HG03064 (cell line): ENCODE measurements at regions not wholly inside any gene's neighbourhood (a gene's known extent, or its start where the extent isn't known, plus 50 kb on each side); places are given as distances from the start of the nearest gene placed in this dataset.
"Not testable (repeated sequence)": the region's sequence is repeated elsewhere in the genome, so short reads cannot be mapped to it uniquely, and the experiment has no call there.

Experiments
- ATAC-seq: cut with Tn5 transposase; IDR thresholded peaks from one replicate; pipeline ENCODE4 v1.9.1; 2021; ENCODE audit warnings: low read depth; ENCODE audit not compliant: unreplicated experiment

- ATAC-seq: not testable (repeated sequence)
Observed at GRCh38 chr16:13336907-13337881, 435.8 kb downstream of the SHISA9 start.

GRCh38 chr16:13338044-13338443 is 436.6 kb downstream of the SHISA9 start:
- no peak for ATAC-seq

DNA sequence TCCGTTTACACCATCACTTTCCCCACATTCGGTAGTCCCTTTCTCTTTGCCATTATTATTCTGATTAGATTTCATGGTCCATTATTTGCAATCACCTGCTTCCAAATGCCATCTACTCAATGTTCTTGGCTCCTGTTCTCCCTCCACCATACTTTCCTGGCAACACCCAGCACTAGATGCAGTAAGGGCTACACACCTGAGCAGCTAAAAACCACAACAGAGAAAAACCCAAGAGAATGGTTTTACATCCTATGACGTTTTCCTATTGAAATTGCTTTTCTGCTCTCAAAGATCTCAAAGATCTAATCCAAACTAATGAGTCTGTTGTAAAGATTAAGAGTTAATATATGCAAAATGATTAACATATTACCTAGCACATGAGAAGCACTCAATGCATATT is 441.3 kb downstream of the SHISA9 start:
- no peak for ATAC-seq

GRCh38 chr16:13344001-13344400 is 442.6 kb downstream of the SHISA9 start:
- ATAC-seq: no peak

DNA sequence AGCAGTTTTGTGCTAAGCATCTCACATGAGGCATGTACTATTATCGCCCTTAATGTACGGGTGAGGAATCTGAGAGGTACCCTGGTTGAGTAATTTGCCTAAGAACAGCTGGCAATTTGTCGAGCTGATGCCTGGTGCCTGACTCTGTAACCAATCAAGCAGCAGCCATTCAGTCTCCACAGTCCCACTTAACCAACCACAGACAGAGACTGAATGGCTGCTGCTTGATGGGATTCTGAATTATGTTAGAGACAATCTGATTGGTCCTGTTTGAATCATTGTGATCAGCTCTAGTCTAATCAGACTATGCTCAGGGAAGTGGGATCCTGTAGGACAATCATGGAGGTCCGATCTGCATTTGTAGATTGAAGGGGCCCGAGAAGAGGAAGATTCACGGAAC is 447.0 kb downstream of the SHISA9 start:
- ATAC-seq: no peak

- ATAC-seq: no peak
Observed at GRCh38 chr16:13350000-13350399, 448.6 kb downstream of the SHISA9 start.

DNA sequence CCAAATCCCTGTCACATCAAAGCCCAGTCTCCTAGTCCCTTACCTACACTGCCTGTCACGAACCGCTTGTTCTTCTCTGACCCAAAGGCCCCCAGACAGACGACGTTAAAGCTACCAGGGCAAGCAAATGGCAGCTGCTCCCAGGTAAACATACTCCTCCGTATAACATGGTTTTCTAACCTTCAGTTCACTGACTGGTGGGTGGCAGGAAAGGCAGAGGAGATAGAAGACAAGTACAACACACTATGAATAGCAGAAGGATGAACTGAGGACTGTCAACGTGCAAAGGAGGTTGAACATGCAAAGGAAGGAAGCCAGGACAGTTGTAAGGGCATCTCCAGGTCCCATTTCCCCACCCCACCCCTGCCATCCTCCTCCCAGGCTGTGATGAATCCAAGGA is 449.8 kb downstream of the SHISA9 start:
- no peak for ATAC-seq

DNA sequence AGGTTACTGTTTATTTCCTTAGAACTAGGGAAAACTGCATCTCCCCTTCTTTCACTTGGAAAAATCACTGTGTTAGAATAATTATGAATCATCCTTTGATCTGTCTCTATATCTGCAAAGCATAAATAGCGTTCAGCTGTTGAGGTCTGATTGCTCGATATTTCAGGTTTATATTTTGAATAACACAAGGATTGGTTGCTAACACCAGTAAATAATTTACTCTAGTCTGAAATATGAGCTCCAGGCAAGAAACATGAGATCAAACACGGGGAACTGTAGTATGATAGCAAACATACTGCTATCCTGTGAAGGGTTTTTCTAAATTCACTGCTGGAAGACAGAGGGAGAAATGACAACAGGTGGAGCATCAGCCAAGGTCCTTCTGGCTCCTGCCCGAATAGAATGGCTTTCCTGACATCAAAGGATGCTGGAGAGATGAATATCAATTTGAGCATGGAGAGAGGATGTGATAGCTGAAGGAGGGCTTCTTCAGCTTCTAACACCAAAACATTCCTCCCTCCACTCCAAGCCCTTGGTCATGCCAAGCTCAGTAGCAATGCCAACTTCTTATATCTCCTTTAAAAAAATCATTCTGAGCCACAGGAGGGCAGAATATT is 450.3 kb downstream of the SHISA9 start:
- no peak for ATAC-seq

DNA sequence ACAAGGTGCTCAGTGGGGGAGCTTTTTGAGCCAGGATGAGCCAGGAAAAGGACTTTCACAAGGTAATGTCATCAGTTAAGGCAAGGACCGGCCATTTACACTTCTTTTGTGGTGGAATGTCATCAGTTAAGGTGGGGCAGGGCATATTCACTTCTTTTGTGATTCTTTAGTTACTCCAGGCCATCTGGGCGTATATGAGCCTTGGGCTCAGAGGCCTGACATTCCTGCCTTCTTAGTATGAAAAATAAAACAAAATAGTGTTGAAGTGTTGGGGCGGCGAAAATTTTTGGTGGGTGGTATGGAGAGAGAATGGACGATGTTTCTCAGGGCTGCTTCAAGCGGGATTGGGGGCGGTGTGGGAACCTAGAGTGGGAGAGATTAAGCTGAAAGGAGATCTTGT is 451.4 kb downstream of the SHISA9 start:
- not testable (repeated sequence) for ATAC-seq

DNA sequence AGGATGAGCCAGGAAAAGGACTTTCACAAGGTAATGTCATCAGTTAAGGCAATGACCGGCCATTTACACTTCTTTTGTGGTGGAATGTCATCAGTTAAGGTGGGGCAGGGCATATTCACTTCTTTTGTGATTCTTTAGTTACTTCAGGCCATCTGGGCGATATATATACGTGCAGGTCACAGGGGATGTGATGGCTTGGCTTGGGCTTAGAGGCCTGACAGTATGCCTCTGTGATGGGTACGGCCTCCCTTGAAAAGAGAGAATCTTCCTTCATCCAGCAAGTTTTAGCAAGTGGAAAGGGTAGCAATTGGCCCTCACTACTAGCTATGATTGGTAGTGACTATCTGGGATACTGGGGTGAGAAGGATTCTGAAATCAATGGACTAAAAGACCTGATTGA is 456.4 kb downstream of the SHISA9 start:
- ATAC-seq: not testable (repeated sequence)

DNA sequence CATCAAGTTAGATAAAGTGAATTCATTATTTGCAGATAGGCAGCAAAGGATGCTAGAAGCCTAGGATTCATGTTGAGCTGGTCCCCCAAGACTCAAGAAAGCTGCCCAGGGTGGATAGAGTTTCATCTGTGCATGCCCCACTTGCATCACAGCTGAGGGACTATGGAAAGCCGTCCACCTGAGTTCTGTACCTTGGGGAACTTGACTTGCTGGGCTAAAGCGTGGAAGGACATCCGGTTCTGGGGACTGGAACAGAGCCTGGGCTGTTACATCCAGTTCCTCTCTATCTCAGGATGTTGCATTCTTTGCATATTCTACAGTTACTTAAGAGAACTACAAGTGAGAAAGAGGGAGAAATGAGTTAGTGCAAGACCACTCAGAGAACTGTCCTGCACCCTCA is 458.4 kb downstream of the SHISA9 start:
- ATAC-seq: no peak

DNA sequence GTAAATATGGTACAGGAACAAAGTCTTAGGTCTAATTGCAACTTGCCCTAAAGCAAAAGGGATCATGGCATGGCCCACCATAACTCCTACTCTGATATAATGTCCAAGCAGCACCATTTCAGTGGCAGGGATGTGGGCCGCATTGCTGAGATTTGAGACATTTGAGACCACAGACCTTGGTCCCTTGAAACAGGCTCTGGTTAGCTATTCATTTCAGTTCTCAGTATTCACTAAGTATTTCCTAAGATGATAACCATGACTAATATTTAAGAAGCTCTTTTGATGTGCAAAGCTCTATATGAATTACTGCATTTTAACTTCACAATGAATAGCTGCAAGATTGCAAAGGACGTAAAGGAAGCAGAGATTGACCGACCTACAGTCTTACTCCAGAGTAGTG is 471.0 kb downstream of the SHISA9 start:
- no peak for ATAC-seq

- ATAC-seq: no peak
Observed at GRCh38 chr16:13376174-13376573, 474.8 kb downstream of the SHISA9 start.

- ATAC-seq: no peak
Observed at GRCh38 chr16:13377143-13377542, 475.7 kb downstream of the SHISA9 start.

GRCh38 chr16:13378151-13378550 is 476.8 kb downstream of the SHISA9 start:
- no peak for ATAC-seq

DNA sequence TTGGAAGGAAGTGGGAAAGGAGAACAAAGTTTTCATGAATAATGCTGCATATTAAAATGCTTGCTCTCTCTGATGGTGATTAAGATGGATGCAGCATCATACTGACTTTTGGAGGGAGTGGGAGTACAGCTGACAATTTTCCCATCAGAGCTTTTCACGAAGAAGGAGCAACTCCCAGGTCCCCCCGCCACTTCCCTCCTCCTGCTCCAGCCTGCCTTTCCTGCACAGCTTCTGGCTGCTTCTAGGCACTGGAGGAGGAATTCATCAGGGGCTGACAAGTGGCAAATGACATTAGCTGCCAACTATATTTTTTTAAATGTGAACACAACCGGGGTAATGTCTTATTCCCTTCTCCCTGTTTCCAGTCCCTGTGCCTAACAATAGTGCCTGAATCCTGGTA is 477.9 kb downstream of the SHISA9 start:
- ATAC-seq: no peak

DNA sequence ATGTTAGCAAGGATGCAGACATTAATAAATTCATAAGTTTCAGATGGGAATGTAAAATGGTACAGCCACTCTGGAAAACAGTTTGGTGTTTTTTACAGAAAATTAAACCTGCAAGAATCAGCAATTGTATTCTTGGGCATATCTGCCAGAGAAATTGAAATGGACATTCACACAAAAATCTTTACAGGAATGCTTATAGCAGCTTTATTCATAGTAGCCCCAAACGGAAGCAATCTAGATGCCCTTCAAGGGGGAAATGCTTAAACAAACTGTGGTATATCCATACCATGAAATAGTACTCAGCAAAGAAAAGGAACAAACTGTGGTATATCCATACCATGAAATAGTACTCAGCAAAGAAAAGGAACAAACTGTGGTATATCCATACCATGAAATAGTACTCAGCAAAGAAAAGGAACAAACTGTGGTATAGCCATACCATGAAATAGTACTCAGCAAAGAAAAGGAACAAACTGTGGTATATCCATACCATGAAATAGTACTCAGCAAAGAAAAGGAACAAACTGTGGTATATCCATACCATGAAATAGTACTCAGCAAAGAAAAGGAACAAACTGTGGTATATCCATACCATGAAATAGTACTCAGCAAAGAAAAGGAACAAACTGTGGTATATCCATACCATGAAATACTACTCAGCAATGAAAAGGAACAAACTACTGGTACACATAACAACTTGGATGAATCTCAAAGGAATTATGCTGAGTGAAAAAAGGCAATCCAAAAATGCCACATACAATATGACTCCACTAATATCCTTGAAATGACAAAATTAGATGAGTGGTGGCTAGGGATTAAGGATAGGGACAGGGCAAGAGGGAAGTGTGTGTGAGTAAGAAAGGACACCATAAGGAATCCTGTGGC is 484.0 kb downstream of the SHISA9 start:
- ATAC-seq: not testable (repeated sequence)

- ATAC-seq: peak; percentile 74
Observed at GRCh38 chr16:13390093-13390985, 488.9 kb downstream of the SHISA9 start.

DNA sequence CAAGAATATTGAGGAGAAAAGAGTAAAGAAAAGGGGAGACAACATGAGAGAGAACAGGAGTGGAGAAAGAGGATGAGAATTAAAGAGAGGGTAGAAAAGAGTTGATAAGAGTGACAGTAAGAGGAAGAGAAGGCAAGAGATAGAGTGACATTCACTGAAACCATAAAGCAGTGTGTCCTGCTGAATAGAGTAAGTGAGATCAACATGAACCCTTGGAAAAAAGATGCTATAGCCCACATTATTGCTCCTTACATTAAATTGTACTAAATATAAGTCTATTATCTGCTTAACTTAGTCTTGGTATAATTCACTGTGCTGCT is 489.5 kb downstream of the SHISA9 start:
- no peak for ATAC-seq

DNA sequence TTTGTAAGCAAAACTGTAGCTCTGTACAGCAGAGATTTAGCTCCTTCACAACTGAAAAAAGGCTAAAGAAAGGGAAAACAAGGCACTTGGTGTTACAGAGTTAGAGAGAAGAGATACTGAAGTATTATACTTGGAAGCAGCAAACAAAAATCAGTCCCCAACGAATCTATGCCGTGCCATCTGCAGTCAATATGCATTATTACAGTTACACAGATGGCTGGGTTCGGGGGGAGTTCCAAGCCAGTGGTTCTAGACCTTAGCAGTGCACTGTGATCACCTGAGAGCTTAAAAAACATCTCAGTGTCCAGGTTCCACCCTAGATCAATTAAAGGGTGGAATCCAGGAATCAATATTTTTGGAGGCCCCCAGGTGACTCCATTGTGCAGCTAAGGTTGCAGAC is 489.9 kb downstream of the SHISA9 start:
- ATAC-seq: no peak
